Sigmoid colon (tissue), 6 donors: ENCODE measurements at regions not wholly inside any gene's neighbourhood (a gene's known extent, or its start where the extent isn't known, plus 50 kb on each side); places are given as distances from the start of the nearest gene placed in this dataset.

Experiments
- DNase-seq: peaks from one replicate; pipeline ENCODE4 v3.0.0-alpha.2; 2019
- H3K27ac ChIP-seq, 4 donors: fragments of 200-600 bp; sonication (generic); one replicate each; pipeline ENCODE4 v1.5.1; 2016 to 2019; ENCODE audit warnings: mild to moderate bottlenecking in 1 of 4
- H3K27me3 ChIP-seq, 3 donors: fragments of 200-600 bp; sonication (generic); one replicate each; pipeline ENCODE4 v1.5.1; 2019; ENCODE audit warnings: mild to moderate bottlenecking in 1 of 3
- H3K36me3 ChIP-seq, 4 donors: fragments of 200-600 bp; sonication (generic); one replicate each; pipeline ENCODE4 v1.5.1; 2016 to 2019
- H3K4me1 ChIP-seq, 4 donors: fragments of 200-600 bp; sonication (generic); one replicate each; pipeline ENCODE4 v1.5.1; 2017 to 2019
- H3K4me3 ChIP-seq, 4 donors: fragments of 200-600 bp; sonication (generic); one replicate each; pipeline ENCODE4 v1.5.1; 2017 to 2019; ENCODE audit warnings: mild to moderate bottlenecking in 2 of 4, moderate library complexity in 1 of 4
- H3K9me3 ChIP-seq, 4 donors: fragments of 200-600 bp in 3 of 4; sonication (generic) in 3 of 4; one replicate each; pipeline versions ENCODE4 v1.5.1 to v1.6.1; 2013 to 2019
- EP300 ChIP-seq, 4 donors: sonication (generic); formaldehyde crosslinking; IDR thresholded peaks; one replicate each; pipeline ENCODE4 v1.6.1; 2017; ENCODE audit warnings: antibody characterized with exemption in 4 of 4
- POLR2A ChIP-seq, 2 donors: fragments of 450-650 bp; IDR thresholded peaks; one replicate each; pipeline ENCODE4 v1.6.1; 2016; ENCODE audit warnings: antibody characterized with exemption in 2 of 2, mild to moderate bottlenecking in 2 of 2, moderate library complexity in 2 of 2
- POLR2AphosphoS5 ChIP-seq, 4 donors: sonication (generic); formaldehyde crosslinking; IDR thresholded peaks; one replicate each; pipeline ENCODE4 v1.6.1; 2017; ENCODE audit warnings: antibody characterized with exemption in 4 of 4
- WGBS, 2 donors: extraction: QIAGEN DNeasy Blood & Tissue Kit; methylation state at CpG; one replicate each; pipeline ENCODE4 v1.1.7; 2013; 5-methylcytosine and 5-hydroxymethylcytosine counted together
- intact Hi-C: fragments of 100-400 bp; cut with DNase I; formaldehyde crosslinking; loops from one replicate; pipeline ENCODE4 v1.15.1; 2023
- TF ChIP-seq, protein P1 (sequence below), 4 experiments: fragments of 450-650 bp in 3 of 4; fragments of 200-600 bp in 1 of 4; IDR thresholded peaks; one replicate each; pipeline ENCODE4 v1.5.1; 2016 to 2019; ENCODE audit warnings: antibody characterized with exemption in 4 of 4, mild to moderate bottlenecking in 3 of 4, moderate library complexity in 2 of 4
- donor health status: healthy with polysubstance abuse.
- donor health status: healthy.

DNA sequence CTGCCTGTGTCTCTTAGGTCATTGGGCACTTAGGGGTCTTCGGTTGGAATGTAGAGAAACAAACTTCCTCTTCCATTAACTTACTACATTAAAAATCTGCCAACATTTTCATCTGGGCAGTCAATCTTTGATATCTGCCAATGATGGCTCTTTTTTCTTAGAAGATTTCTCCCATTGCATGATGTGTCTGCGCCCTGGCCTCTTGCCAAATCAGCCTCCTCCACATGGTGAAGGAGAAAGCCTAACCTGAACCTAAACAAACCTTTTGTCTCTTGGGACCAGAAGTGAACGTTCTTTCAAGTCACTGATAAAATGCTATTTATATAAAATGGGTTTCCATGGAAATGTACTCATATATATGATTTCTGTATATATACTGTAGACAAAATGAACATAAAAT lies 998.9 kb upstream of the GJE1 start:
- Histone ChIP-seq H3K27me3 (no peaks in the 10 kb centered on the region), H3K4me3 (no peak overlapping the region), H3K36me3 (no peaks in the 10 kb centered on the region), H3K4me1 (no peaks in the 10 kb centered on the region), H3K9me3 (no peaks in the 10 kb centered on the region), H3K27ac (no peak overlapping the region)
- no peak for TF ChIP-seq EP300 (IDR thresholded peaks at IDR 0.05)
- no peak for TF ChIP-seq POLR2A (IDR thresholded peaks at IDR 0.05)
- TF ChIP-seq, protein P1, sequence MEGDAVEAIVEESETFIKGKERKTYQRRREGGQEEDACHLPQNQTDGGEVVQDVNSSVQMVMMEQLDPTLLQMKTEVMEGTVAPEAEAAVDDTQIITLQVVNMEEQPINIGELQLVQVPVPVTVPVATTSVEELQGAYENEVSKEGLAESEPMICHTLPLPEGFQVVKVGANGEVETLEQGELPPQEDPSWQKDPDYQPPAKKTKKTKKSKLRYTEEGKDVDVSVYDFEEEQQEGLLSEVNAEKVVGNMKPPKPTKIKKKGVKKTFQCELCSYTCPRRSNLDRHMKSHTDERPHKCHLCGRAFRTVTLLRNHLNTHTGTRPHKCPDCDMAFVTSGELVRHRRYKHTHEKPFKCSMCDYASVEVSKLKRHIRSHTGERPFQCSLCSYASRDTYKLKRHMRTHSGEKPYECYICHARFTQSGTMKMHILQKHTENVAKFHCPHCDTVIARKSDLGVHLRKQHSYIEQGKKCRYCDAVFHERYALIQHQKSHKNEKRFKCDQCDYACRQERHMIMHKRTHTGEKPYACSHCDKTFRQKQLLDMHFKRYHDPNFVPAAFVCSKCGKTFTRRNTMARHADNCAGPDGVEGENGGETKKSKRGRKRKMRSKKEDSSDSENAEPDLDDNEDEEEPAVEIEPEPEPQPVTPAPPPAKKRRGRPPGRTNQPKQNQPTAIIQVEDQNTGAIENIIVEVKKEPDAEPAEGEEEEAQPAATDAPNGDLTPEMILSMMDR (IDR thresholded peaks at IDR 0.05) = no peak
- TF ChIP-seq POLR2AphosphoS5 (IDR thresholded peaks at IDR 0.05) = no peak
- intact Hi-C loops = no loop called here
- 80 to 81% methylated on average over 3 of the region's 3 CpGs for WGBS, 2 donors
- no peak for DNase-seq

DNA sequence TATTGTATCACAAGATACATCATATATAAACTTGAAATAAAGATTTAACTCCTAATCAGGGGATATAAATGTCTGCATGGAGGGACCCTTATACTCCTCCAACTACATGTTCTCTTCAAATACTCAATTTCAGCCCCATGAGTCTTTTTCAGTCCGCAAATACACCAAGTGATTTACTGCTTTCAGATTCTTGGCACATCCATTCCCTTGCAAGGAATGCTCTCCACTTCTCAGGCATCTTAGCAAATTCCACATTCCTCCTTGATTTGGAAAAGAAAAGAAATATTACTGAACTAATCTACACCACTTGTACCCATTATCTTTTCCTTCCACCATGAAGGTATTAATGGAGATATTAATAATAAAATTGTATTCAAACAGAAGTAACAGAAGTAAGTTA lies 999.4 kb upstream of the GJE1 start:
- H3K9me3 ChIP-seq = no peaks in the 10 kb centered on the region
- no peaks in the 10 kb centered on the region for H3K27me3 ChIP-seq
- H3K4me3 ChIP-seq = no peak overlapping the region
- H3K36me3 ChIP-seq = no peaks in the 10 kb centered on the region
- H3K27ac ChIP-seq = no peak overlapping the region
- intact Hi-C loops = no loop called here
- TF ChIP-seq, protein P1 (IDR thresholded peaks at IDR 0.05) = no peak
- TF ChIP-seq POLR2A (IDR thresholded peaks at IDR 0.05) = no peak
- TF ChIP-seq EP300 (IDR thresholded peaks at IDR 0.05) = no peak
- TF ChIP-seq POLR2AphosphoS5 (IDR thresholded peaks at IDR 0.05) = no peak
- 84 to 86% methylated on average over 1 of the region's 1 CpG for WGBS, 2 donors
- H3K4me1 ChIP-seq = no peaks in the 10 kb centered on the region
- DNase-seq = no peak

DNA sequence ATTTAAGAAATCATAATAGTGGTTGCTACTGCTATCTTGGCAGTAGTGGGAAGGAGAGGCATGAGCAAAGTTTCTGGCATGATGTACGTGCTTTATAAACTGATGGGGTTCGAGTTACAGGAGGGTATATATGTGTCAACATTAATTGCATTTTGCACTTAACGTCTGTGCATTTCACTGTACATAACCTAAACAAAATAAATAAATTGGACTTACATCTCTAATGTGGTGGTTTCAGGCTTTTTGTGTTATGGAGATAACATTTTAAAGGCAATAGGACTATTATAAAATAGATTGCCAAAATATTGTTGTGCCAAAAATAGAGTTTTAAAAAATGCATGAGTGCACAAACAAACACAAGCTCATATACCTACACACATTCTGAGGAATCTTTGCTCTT lies 1001.1 kb upstream of the GJE1 start:
- Histone ChIP-seq H3K27ac (no peak overlapping the region), H3K36me3 (no peaks in the 10 kb centered on the region), H3K4me3 (no peak overlapping the region), H3K9me3 (no peaks in the 10 kb centered on the region), H3K27me3 (no peaks in the 10 kb centered on the region), H3K4me1 (no peaks in the 10 kb centered on the region)
- 54 to 76% methylated on average over 3 of the region's 3 CpGs for WGBS, 2 donors
- DNase-seq = no peak
- TF ChIP-seq POLR2A (IDR thresholded peaks at IDR 0.05) (no peak), POLR2AphosphoS5 (IDR thresholded peaks at IDR 0.05) (no peak)
- intact Hi-C loops = no loop called here

DNA sequence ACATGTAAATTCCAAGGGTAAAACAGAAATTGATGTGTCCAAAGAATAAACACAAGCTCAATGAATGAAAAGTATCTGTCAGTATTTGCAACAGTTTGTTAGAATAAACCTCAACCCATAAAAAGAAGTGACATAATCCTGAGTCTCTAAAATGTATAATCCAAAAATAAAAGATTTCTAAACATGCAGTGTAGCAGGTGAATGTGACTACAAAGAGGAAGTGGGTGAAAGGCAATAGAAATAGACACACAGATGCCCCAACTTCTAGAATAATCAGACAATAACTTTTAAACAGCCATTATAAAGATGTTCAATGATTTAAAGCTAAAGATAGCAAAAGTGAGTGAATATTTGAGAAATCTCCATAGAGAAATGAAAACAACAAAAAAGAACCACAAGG lies 1009.2 kb upstream of the GJE1 start:
- DNase-seq = no peak
- no peaks in the 10 kb centered on the region for H3K27me3 ChIP-seq
- no peak overlapping the region for H3K27ac ChIP-seq
- H3K4me3 ChIP-seq = no peak overlapping the region
- no peaks in the 10 kb centered on the region for H3K36me3 ChIP-seq
- H3K9me3 ChIP-seq = no peaks in the 10 kb centered on the region
- intact Hi-C loops = no loop called here
- TF ChIP-seq POLR2AphosphoS5 (IDR thresholded peaks at IDR 0.05) = no peak
- H3K4me1 ChIP-seq = no peaks in the 10 kb centered on the region

DNA sequence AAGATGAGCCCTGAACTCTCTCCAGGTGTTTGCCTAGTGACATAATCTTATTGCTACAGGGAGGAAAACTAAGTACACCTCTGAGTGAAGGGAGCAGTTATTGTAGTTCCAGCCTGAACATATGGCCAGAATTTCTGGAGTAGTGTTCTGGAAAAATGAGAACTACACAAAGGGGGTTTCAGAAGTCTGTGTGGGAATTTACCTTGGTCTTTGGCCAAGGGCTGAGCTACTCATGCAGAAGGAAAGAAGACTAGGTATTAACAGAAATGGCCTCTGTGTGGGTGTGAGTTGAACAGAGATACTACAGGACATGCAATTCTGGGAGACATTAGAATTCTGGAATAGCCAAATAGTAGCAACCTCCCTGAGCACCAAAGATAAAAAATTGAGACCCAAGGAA lies 1009.7 kb upstream of the GJE1 start:
- intact Hi-C loops = no loop called here

DNA sequence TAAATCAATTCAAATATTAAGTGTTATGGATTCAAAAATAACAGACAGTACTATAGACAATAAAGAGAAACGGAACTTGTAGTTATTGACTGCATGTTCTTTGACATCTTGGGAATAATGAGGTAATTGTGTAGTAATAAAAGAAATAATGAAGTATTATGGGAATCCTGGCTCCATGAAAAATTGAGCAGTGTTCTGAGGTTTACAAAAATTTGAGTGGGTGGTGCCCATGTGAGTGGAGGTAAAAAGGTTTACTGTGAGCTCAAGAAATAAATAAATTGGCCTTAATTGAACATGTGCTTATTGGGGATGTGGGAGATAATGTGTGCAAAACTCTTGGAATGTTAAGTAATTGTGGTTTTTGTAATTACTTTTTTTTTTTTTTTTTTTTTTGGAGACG lies 1013.7 kb upstream of the GJE1 start:
- no peak for TF ChIP-seq POLR2AphosphoS5 (IDR thresholded peaks at IDR 0.05)
- no peak for TF ChIP-seq EP300 (IDR thresholded peaks at IDR 0.05)
- TF ChIP-seq, protein P1 (IDR thresholded peaks at IDR 0.05) = no peak
- H3K4me3 ChIP-seq = no peak overlapping the region
- no peaks in the 10 kb centered on the region for H3K4me1 ChIP-seq
- 38 to 44% methylated on average over 2 of the region's 2 CpGs for WGBS, 2 donors
- H3K27ac ChIP-seq = no peak overlapping the region
- intact Hi-C loops = no loop called here
- no peak for DNase-seq
- no peaks in the 10 kb centered on the region for H3K36me3 ChIP-seq
- no peaks in the 10 kb centered on the region for H3K9me3 ChIP-seq
- H3K27me3 ChIP-seq = no peaks in the 10 kb centered on the region

More for the DNA sequence above, 1009.7 kb upstream of the GJE1 start:
- Histone ChIP-seq H3K27ac (no peak overlapping the region), H3K4me3 (no peak overlapping the region), H3K9me3 (no peaks in the 10 kb centered on the region), H3K36me3 (no peaks in the 10 kb centered on the region), H3K4me1 (no peaks in the 10 kb centered on the region), H3K27me3 (no peaks in the 10 kb centered on the region)
- no peak for DNase-seq
- TF ChIP-seq POLR2A (IDR thresholded peaks at IDR 0.05) (no peak), POLR2AphosphoS5 (IDR thresholded peaks at IDR 0.05) (no peak), EP300 (IDR thresholded peaks at IDR 0.05) (no peak)
- TF ChIP-seq, protein P1 (IDR thresholded peaks at IDR 0.05) = no peak
